ENCODE measurements at regions not wholly inside any gene's neighbourhood (a gene's known extent, or its start where the extent isn't known, plus 50 kb on each side); places are given as distances from the start of the nearest gene placed in this dataset.

GRCh38 chr2:88892207-88892606, 200.7 kb downstream of the RPIA start:
- TF ChIP-seq POLR2AphosphoS5 (IDR thresholded peaks at IDR 0.05) (no peak), POLR2A (IDR thresholded peaks at IDR 0.05) (no peak)
- TF ChIP-seq, protein P1, sequence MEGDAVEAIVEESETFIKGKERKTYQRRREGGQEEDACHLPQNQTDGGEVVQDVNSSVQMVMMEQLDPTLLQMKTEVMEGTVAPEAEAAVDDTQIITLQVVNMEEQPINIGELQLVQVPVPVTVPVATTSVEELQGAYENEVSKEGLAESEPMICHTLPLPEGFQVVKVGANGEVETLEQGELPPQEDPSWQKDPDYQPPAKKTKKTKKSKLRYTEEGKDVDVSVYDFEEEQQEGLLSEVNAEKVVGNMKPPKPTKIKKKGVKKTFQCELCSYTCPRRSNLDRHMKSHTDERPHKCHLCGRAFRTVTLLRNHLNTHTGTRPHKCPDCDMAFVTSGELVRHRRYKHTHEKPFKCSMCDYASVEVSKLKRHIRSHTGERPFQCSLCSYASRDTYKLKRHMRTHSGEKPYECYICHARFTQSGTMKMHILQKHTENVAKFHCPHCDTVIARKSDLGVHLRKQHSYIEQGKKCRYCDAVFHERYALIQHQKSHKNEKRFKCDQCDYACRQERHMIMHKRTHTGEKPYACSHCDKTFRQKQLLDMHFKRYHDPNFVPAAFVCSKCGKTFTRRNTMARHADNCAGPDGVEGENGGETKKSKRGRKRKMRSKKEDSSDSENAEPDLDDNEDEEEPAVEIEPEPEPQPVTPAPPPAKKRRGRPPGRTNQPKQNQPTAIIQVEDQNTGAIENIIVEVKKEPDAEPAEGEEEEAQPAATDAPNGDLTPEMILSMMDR (IDR thresholded peaks at IDR 0.05) = no peak
